Trophoblast cell (in vitro differentiated cells and primary cell): ENCODE measurements at regions not wholly inside any gene's neighbourhood (a gene's known extent, or its start where the extent isn't known, plus 50 kb on each side); places are given as distances from the start of the nearest gene placed in this dataset.

ENCODE experiments used
- DNase-seq, 2 donors: peaks; one replicate each; pipeline ENCODE4 v3.0.0-alpha.2; 2016
- H2AFZ ChIP-seq: 2 replicates; pipeline ENCODE4 v1.6.1; 2013; ENCODE audit warnings: low read length, moderate library complexity, mild to moderate bottlenecking; ENCODE audit not compliant: insufficient read depth, poor library complexity
- H2AK5ac ChIP-seq: 2 replicates; pipeline ENCODE4 v1.6.1; 2013; ENCODE audit warnings: mild to moderate bottlenecking, low read length
- H2BK120ac ChIP-seq: 2 replicates; pipeline ENCODE4 v1.6.1; 2013; ENCODE audit warnings: low read length, mild to moderate bottlenecking, moderate library complexity; ENCODE audit not compliant: insufficient read depth, poor library complexity
- H2BK12ac ChIP-seq: 2 replicates; pipeline ENCODE4 v1.6.1; 2013; ENCODE audit warnings: mild to moderate bottlenecking, low read length, moderate library complexity
- H2BK5ac ChIP-seq: 2 replicates; pipeline ENCODE4 v1.6.1; 2013; ENCODE audit warnings: low read length, low read depth, moderate library complexity, mild to moderate bottlenecking; ENCODE audit not compliant: poor library complexity
- H3K14ac ChIP-seq: 2 replicates; pipeline ENCODE4 v1.6.1; 2013; ENCODE audit warnings: mild to moderate bottlenecking, low read length
- H3K18ac ChIP-seq: 2 replicates; pipeline ENCODE4 v1.6.1; 2013; ENCODE audit warnings: mild to moderate bottlenecking, low read length
- H3K23ac ChIP-seq: 2 replicates; pipeline ENCODE4 v1.6.1; 2013; ENCODE audit warnings: low read length
- H3K27ac ChIP-seq: 2 replicates; pipeline ENCODE4 v1.5.1; 2013; ENCODE audit warnings: low read depth, mild to moderate bottlenecking, inconsistent platforms, low read length, moderate library complexity
- H3K27me3 ChIP-seq: 2 replicates; pipeline ENCODE4 v1.6.1; 2013; ENCODE audit warnings: inconsistent platforms, mild to moderate bottlenecking, low read length, moderate library complexity; ENCODE audit not compliant: insufficient read depth
- H3K36me3 ChIP-seq, 2 experiments: 1 replicate in 1 of 2; 2 replicates in 1 of 2; pipeline ENCODE4 v1.6.1; 2013; ENCODE audit warnings: low read length in 2 of 2, mild to moderate bottlenecking in 2 of 2, moderate library complexity in 1 of 2; ENCODE audit not compliant: insufficient read depth in 2 of 2, control insufficient read depth in 1 of 2
- H3K4ac ChIP-seq: 2 replicates; pipeline ENCODE4 v1.6.1; 2013; ENCODE audit warnings: low read depth, mild to moderate bottlenecking, low read length, moderate library complexity
- H3K4me1 ChIP-seq, 2 experiments: 1 replicate in 1 of 2; 2 replicates in 1 of 2; pipeline ENCODE4 v1.6.1; 2013; ENCODE audit warnings: low read length in 2 of 2, mild to moderate bottlenecking in 2 of 2, moderate library complexity in 1 of 2; ENCODE audit not compliant: insufficient read depth in 2 of 2, control insufficient read depth in 1 of 2
- H3K4me2 ChIP-seq: 2 replicates; pipeline ENCODE4 v1.6.1; 2013; ENCODE audit warnings: inconsistent platforms, mild to moderate bottlenecking, low read length, moderate library complexity
- H3K4me3 ChIP-seq: 2 replicates; pipeline ENCODE4 v1.5.1; 2013; ENCODE audit warnings: mild to moderate bottlenecking, low read depth, low read length, inconsistent platforms
- H3K79me1 ChIP-seq: one replicate; pipeline ENCODE4 v1.6.1; 2013; ENCODE audit warnings: low read length
- H3K79me2 ChIP-seq: 2 replicates; pipeline ENCODE4 v1.6.1; 2013; ENCODE audit warnings: low read length, mild to moderate bottlenecking; ENCODE audit not compliant: control insufficient read depth, insufficient read depth, poor library complexity
- H3K9ac ChIP-seq: 2 replicates; pipeline ENCODE4 v1.6.1; 2013; ENCODE audit warnings: mild to moderate bottlenecking, low read length
- H3K9me3 ChIP-seq: 2 replicates; pipeline ENCODE4 v1.6.1; 2013; ENCODE audit warnings: low read depth, mild to moderate bottlenecking, control low read depth, inconsistent platforms, low read length; ENCODE audit not compliant: insufficient read depth
- H4K12ac ChIP-seq: 2 replicates; pipeline ENCODE4 v1.6.1; 2013; ENCODE audit warnings: low read depth, mild to moderate bottlenecking, low read length, moderate library complexity
- H4K8ac ChIP-seq: 2 replicates; pipeline ENCODE4 v1.6.1; 2013; ENCODE audit warnings: low read depth, mild to moderate bottlenecking, low read length, moderate library complexity
- H4K91ac ChIP-seq: one replicate; pipeline ENCODE4 v1.6.1; 2013; ENCODE audit warnings: low read depth, mild to moderate bottlenecking, low read length, moderate library complexity
- WGBS: extraction: QIAGEN DNeasy Blood & Tissue Kit; methylation state at CpG from one replicate; pipeline ENCODE4 v1.1.7; 2013; ENCODE audit warnings: missing lambda C conversion rate; ENCODE audit not compliant: insufficient read length, insufficient coverage; ENCODE audit errors: extremely low coverage; 5-methylcytosine and 5-hydroxymethylcytosine counted together

DNA sequence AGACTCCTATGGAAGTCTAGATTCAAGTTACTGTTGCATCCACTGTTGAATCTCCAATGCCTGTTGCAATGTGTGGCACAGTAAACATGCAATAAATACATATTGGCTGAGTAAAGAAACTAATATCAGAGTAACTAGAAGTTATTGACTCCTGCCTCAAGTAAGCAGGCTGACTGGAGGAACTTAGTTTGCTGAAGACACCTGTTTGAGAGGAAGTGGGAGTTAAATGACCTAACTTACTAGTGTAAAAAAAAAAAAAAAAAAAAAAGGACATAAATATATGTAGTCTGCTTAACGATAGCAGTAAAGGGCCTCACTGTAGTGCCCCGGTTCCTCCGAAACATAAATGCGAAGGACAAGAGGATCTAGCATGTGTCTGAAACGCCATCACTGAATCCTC lies 249.8 kb upstream of the PRDM1 start:
- Histone ChIP-seq H3K27ac (no peak overlapping the region), H3K79me2 (no peaks in the 10 kb centered on the region), H2AFZ (no peak overlapping the region), H3K4me1 (peaks cover 0 to 2% of the 10 kb centered on the region in 2 experiments), H2BK5ac (no peak overlapping the region), H4K8ac (no peak overlapping the region), H2BK12ac (no peak overlapping the region), H3K79me1 (no peaks in the 10 kb centered on the region), H3K4me2 (no peak overlapping the region), H3K4ac (no peak overlapping the region), H3K9ac (no peak overlapping the region), H2AK5ac (no peak overlapping the region), H3K9me3 (no peaks in the 10 kb centered on the region), H3K18ac (no peak overlapping the region), H3K36me3 (no peaks in the 10 kb centered on the region), H4K12ac (no peak overlapping the region), H3K4me3 (no peak overlapping the region), H2BK120ac (no peak overlapping the region), H3K27me3 (no peaks in the 10 kb centered on the region), H3K14ac (no peak overlapping the region), H3K23ac (no peak overlapping the region), H4K91ac (no peak overlapping the region)
- no CpG with 5 or more reads among the region's 5 CpGs for WGBS
- no peak for DNase-seq

DNA sequence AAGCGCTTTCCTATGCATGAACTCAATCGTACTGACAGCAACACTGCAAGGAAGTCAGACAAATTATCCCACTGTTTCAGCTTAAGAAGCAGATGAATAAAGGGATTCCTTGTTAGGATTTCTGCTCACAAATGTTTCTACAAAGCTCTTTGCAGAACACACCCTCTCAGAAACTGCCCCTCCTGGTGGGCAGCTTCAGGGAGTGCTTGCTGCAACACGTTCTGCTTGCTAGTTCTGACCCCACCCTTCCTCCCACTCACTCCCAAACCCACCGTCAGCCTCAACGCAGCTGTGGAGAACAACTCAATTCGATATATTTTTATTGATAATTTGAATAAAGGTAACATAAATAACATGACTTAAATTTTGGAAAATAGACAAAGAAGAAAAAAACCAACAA lies 250.8 kb upstream of the PRDM1 start:
- Histone ChIP-seq H3K4me3 (no peak overlapping the region), H3K4me1 (peaks cover 0 to 2% of the 10 kb centered on the region in 2 experiments), H3K18ac (no peak overlapping the region), H2BK5ac (no peak overlapping the region), H3K9ac (no peak overlapping the region), H2BK120ac (no peak overlapping the region), H2BK12ac (no peak overlapping the region), H3K4me2 (no peak overlapping the region), H4K12ac (no peak overlapping the region), H4K8ac (no peak overlapping the region), H2AFZ (no peak overlapping the region), H3K4ac (no peak overlapping the region), H2AK5ac (no peak overlapping the region), H3K27me3 (no peaks in the 10 kb centered on the region), H4K91ac (no peak overlapping the region), H3K23ac (no peak overlapping the region), H3K27ac (no peak overlapping the region), H3K79me2 (no peaks in the 10 kb centered on the region), H3K9me3 (no peaks in the 10 kb centered on the region), H3K79me1 (no peaks in the 10 kb centered on the region), H3K14ac (no peak overlapping the region), H3K36me3 (no peaks in the 10 kb centered on the region)
- peak in 1 of 2 donors; percentile 26 for DNase-seq
- WGBS: no CpG with 5 or more reads among the region's 6 CpGs

DNA sequence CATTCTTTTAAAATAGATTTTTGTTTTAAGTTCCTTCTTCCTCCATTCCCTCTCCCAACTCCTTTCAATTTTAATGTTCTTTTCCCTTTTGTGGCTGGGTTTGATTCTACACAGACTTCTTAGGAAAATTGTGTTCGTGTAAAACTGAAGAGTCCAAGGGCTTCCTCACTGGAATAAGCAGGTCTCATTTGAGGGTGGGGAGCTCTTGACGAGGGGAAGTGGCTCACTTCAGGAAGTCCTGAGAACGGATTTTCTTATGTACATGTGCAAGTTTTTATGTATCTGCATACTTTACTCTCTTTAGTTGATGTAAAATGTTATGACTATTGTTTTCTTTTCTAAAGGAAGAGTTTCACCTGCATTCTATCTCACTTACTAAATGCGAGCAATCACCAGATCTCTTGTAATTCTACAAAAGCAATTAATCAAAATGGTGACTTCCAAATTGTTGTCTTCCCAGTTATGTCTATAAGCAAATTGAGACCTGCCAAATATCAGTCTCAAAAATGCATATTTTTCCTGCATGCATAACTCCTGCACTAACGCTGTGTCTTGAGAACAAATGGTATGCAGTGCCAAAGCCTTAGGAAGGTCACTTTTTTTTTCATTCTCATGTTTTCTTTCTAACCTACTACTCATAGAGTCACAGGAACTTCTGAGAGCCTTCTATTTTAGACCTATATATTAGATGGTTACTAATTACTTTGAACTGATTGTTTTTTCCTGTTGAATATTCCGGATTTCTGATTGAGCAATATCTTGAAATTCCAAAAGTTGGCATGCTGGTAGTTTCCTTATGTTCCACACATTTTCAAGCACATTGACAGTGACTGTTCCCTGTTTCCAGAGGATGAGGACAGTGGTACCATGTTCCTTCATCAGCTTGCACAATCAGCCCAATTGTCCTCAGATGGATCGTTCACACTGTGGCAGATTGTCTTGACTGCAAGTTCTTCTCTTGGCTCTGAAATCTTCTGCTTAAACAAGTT lies 251.9 kb upstream of the PRDM1 start:
- H3K23ac ChIP-seq: no peak overlapping the region
- no peak overlapping the region for H2AFZ ChIP-seq
- no peak overlapping the region for H2BK120ac ChIP-seq
- no peak overlapping the region for H4K12ac ChIP-seq
- no peak overlapping the region for H2BK5ac ChIP-seq
- no peak overlapping the region for H3K18ac ChIP-seq
- no peak overlapping the region for H2AK5ac ChIP-seq
- H3K79me1 ChIP-seq: no peaks in the 10 kb centered on the region
- DNase-seq: peak in 1 of 2 donors; percentile 40
- no peak overlapping the region for H3K4ac ChIP-seq
- peaks cover 0 to 2% of the 10 kb centered on the region in 2 experiments for H3K4me1 ChIP-seq
- no peaks in the 10 kb centered on the region for H3K9me3 ChIP-seq
- WGBS: no CpG with 5 or more reads among the region's 7 CpGs
- H3K4me3 ChIP-seq: no peak overlapping the region
- H3K27me3 ChIP-seq: no peaks in the 10 kb centered on the region
- H3K79me2 ChIP-seq: no peaks in the 10 kb centered on the region
- H3K4me2 ChIP-seq: no peak overlapping the region
- H3K36me3 ChIP-seq: no peaks in the 10 kb centered on the region
- no peak overlapping the region for H3K9ac ChIP-seq
- H3K14ac ChIP-seq: no peak overlapping the region
- no peak overlapping the region for H2BK12ac ChIP-seq
- H4K91ac ChIP-seq: no peak overlapping the region
- no peak overlapping the region for H4K8ac ChIP-seq
- no peak overlapping the region for H3K27ac ChIP-seq

DNA sequence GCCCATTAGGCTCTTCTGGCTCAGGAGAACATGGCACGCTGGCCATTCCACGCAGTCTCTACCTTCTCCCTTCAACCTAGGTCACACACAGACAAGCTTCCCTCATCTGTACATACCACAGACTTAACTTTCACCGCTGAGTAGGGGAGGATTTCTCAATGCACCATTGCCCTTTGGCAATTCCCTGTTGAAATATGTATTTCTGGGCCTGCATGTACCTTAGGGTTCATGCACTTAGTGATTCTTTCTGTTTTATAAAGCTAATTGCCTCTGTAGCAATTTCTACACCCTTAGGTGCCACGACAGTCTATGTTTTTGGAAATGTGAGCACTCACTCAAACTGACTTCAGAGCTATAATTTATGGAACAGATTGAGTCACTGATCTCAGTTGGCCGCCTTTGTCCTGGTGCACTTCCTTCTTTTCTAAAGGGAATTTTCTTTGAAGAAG lies 253.8 kb upstream of the PRDM1 start:
- Histone ChIP-seq H4K8ac (no peak overlapping the region), H2BK5ac (no peak overlapping the region), H3K23ac (no peak overlapping the region), H3K27ac (no peak overlapping the region), H2BK12ac (no peak overlapping the region), H4K91ac (no peak overlapping the region), H3K4me3 (no peak overlapping the region), H3K36me3 (no peaks in the 10 kb centered on the region), H3K4me1 (peaks cover 0 to 2% of the 10 kb centered on the region in 2 experiments), H3K79me1 (no peaks in the 10 kb centered on the region), H3K9ac (no peak overlapping the region), H3K14ac (no peak overlapping the region), H3K4me2 (no peak overlapping the region), H4K12ac (no peak overlapping the region), H3K4ac (no peak overlapping the region), H2AK5ac (no peak overlapping the region), H2BK120ac (no peak overlapping the region), H3K27me3 (no peaks in the 10 kb centered on the region), H3K79me2 (no peaks in the 10 kb centered on the region), H2AFZ (no peak overlapping the region), H3K18ac (no peak overlapping the region), H3K9me3 (no peaks in the 10 kb centered on the region)
- no CpG with 5 or more reads among the region's 5 CpGs for WGBS
- DNase-seq: peak; percentile 88 to 96
